GM10248 (cell line): ENCODE measurements at regions not wholly inside any gene's neighbourhood (a gene's known extent, or its start where the extent isn't known, plus 50 kb on each side); places are given as distances from the start of the nearest gene placed in this dataset.

Source experiments
- CTCF ChIA-PET: fragments of 300-600 bp; sonication (Branson Sonifier 250); formaldehyde crosslinking; extraction: SDS; loops from one replicate; lab custom pipeline; 2021; ENCODE audit warnings: antibody characterized with exemption; lab: Yijun Ruan, JAX
- POLR2A ChIA-PET: fragments of 350-650 bp; sonication (Branson Sonifier 250); formaldehyde crosslinking; extraction: SDS; loops from one replicate; lab custom pipeline; 2020; ENCODE audit warnings: antibody characterized with exemption; lab: Yijun Ruan, JAX
- DNase-seq: peaks from one replicate; pipeline ENCODE4 v3.0.0; 2012; ENCODE audit errors: extremely low spot score
- CTCF ChIP-seq: IDR thresholded peaks from 2 replicates; pipeline ENCODE4 v1.5.1; 2012; ENCODE audit warnings: mild to moderate bottlenecking, low read depth; ENCODE audit errors: extremely low read depth, missing control alignments, control extremely low read depth

GRCh38 chr7:81608748-81609382 lies 161.0 kb downstream of the HGF start:
- TF ChIP-seq CTCF = no peak
- POLR2A ChIA-PET = no interaction called here
- CTCF ChIA-PET = no interaction called here
- DNase-seq = no peak

GRCh38 chr7:81607987-81608386 lies 161.9 kb downstream of the HGF start:
- TF ChIP-seq CTCF = no peak
- no peak for DNase-seq
- POLR2A ChIA-PET = no interaction called here
- CTCF ChIA-PET = no interaction called here

GRCh38 chr7:81606078-81606863 lies 163.6 kb downstream of the HGF start:
- CTCF ChIA-PET = no interaction called here
- no peak for TF ChIP-seq CTCF
- POLR2A ChIA-PET = no interaction called here
- DNase-seq = no peak

GRCh38 chr7:81605493-81605892 lies 164.4 kb downstream of the HGF start:
- DNase-seq = no peak
- ChIA-PET CTCF (no interaction called here), POLR2A (no interaction called here)
- no peak for TF ChIP-seq CTCF

- TF ChIP-seq CTCF = no peak
- no peak for DNase-seq
- CTCF ChIA-PET = no interaction called here
- POLR2A ChIA-PET = no interaction called here
Observed at GRCh38 chr7:81604808-81605174, 165.1 kb downstream of the HGF start.

- ChIA-PET CTCF (no interaction called here), POLR2A (no interaction called here)
- TF ChIP-seq CTCF = no peak
- no peak for DNase-seq
Observed at GRCh38 chr7:81604075-81604807, 165.6 kb downstream of the HGF start.
